Osteocyte (in vitro differentiated cells): ENCODE measurements at regions not wholly inside any gene's neighbourhood (a gene's known extent, or its start where the extent isn't known, plus 50 kb on each side); places are given as distances from the start of the nearest gene placed in this dataset.

Source experiments
- DNase-seq: peaks from one replicate; pipeline ENCODE4 v3.0.0; 2021; ENCODE audit warnings: mixed read lengths; ENCODE audit not compliant: unreplicated experiment; ENCODE audit errors: extremely low spot score
- H3K27ac Mint-ChIP-seq: one replicate; pipeline ENCODE4 v1.8.0; 2021; ENCODE audit warnings: mild to moderate bottlenecking, mixed read lengths; ENCODE audit not compliant: unreplicated experiment
- H3K27me3 Mint-ChIP-seq: one replicate; pipeline ENCODE4 v1.8.0; 2021; ENCODE audit warnings: mixed read lengths; ENCODE audit not compliant: unreplicated experiment
- H3K36me3 Mint-ChIP-seq: one replicate; pipeline ENCODE4 v1.8.0; 2021; ENCODE audit warnings: mixed read lengths; ENCODE audit not compliant: unreplicated experiment
- H3K4me1 Mint-ChIP-seq: one replicate; pipeline ENCODE4 v1.8.0; 2021; ENCODE audit warnings: mixed read lengths; ENCODE audit not compliant: unreplicated experiment
- H3K4me3 Mint-ChIP-seq: one replicate; pipeline ENCODE4 v1.8.0; 2021; ENCODE audit warnings: mild to moderate bottlenecking, moderate library complexity, mixed read lengths; ENCODE audit not compliant: unreplicated experiment
- H3K9me3 Mint-ChIP-seq: one replicate; pipeline ENCODE4 v1.8.0; 2021; ENCODE audit warnings: mixed read lengths; ENCODE audit not compliant: unreplicated experiment
- TF ChIP-seq, protein P1 (sequence below): fragments of 200-600 bp; sonication (generic); IDR thresholded peaks from 2 replicates; pipeline ENCODE4 v1.5.0; 2021; ENCODE audit warnings: antibody characterized with exemption, mild to moderate bottlenecking, moderate library complexity

DNA sequence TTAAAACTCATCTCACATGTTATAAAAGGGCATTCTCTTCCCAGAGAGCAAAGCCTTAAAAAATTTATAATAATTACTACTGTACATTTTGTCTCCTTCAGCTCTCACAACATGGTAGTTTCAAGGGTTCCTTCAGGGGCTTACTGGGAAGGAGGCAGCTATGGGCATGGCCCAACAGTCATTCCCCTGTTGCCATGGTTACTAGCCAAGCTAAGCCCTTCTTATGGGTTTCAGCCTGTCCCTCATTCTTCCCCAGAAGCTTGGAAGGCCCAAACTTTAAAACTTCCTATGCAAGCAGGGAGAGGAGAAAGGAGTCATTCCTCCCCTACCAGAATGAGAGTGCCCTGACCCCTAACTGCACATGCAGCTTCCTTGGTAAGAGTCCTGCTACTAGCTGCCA, 82.2 kb upstream of the CNTLN start:
- TF ChIP-seq, protein P1, sequence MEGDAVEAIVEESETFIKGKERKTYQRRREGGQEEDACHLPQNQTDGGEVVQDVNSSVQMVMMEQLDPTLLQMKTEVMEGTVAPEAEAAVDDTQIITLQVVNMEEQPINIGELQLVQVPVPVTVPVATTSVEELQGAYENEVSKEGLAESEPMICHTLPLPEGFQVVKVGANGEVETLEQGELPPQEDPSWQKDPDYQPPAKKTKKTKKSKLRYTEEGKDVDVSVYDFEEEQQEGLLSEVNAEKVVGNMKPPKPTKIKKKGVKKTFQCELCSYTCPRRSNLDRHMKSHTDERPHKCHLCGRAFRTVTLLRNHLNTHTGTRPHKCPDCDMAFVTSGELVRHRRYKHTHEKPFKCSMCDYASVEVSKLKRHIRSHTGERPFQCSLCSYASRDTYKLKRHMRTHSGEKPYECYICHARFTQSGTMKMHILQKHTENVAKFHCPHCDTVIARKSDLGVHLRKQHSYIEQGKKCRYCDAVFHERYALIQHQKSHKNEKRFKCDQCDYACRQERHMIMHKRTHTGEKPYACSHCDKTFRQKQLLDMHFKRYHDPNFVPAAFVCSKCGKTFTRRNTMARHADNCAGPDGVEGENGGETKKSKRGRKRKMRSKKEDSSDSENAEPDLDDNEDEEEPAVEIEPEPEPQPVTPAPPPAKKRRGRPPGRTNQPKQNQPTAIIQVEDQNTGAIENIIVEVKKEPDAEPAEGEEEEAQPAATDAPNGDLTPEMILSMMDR: no peak
- DNase-seq: no peak
- Mint-ChIP-seq H3K4me1 (no peaks in the 10 kb centered on the region), H3K9me3 (peaks cover 17% of the 10 kb centered on the region), H3K36me3 (no peaks in the 10 kb centered on the region), H3K27me3 (no peaks in the 10 kb centered on the region), H3K4me3 (no peak overlapping the region), H3K27ac (no peak overlapping the region)

DNA sequence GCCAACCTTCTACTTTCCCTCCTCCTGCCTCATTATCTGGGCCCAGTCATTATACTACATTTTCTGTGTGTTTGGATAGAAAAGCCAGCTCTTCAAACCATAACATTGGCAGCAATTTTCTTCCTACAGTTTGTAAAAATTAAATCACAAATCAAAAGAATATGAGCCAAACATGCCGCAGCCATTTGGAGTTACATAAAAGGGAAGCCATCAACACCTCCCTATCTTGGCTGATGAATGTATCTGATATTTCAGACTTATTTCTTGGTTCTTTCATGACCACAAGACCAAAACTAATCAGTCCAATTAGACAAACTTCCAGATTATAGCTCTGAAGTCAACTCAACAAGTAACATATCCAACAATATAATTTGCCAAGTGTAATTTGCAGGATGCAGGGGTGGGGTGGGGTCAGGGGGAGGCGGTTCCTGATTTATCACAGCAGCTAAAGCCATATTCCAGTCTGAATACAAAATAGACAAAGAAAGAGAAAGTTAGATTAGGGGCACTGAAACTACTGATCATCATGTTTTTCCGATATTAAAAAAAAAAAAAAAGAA, 89.4 kb upstream of the CNTLN start:
- no peaks in the 10 kb centered on the region for H3K27me3 Mint-ChIP-seq
- DNase-seq: no peak
- TF ChIP-seq, protein P1: no peak
- no peaks in the 10 kb centered on the region for H3K4me1 Mint-ChIP-seq
- H3K36me3 Mint-ChIP-seq: no peaks in the 10 kb centered on the region
- peaks cover 4% of the 10 kb centered on the region for H3K9me3 Mint-ChIP-seq
- no peak overlapping the region for H3K4me3 Mint-ChIP-seq
- H3K27ac Mint-ChIP-seq: no peak overlapping the region

DNA sequence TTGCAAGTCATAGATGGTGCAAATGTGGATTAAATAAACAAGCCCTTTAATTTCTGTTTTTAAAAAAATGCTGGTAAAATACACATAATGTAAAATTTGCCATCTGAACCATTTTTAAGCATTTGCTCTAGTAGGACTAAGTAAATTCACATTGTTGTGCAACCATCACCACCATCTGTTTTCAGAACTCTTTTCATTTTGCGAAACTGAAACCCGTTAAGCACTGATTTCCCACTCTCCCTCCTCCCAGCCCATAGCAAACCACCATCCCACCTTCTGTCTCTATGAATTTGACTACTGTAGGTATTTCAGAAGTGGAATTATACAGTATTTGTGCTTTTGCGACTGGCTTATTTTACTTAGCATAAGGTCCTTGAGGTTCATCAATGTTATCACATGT, 103.3 kb upstream of the CNTLN start:
- Mint-ChIP-seq H3K9me3 (peaks cover 11% of the 10 kb centered on the region), H3K4me3 (no peak overlapping the region), H3K4me1 (peaks cover 9% of the 10 kb centered on the region), H3K36me3 (peaks cover 3% of the 10 kb centered on the region), H3K27ac (no peak overlapping the region), H3K27me3 (no peaks in the 10 kb centered on the region)
- TF ChIP-seq, protein P1: no peak
- DNase-seq: no peak

DNA sequence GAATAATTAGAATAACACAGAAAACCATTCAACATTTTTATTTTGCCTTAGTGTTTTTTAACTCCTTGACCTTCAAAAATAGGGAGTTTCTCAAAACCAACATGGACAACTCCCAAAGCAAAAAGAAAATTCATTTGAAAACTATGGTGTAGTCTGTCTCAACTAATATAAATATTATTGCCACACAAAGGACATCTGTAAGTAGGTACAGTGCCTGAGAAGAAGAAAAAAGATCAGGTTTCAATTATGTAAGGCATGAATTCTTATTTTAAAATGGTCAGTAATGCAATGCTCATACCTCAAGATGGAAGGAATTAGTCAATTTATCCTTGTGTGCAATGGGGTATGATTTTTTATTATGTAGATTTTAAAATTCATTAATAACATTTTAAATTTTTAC, 109.6 kb upstream of the CNTLN start:
- Mint-ChIP-seq H3K27me3 (no peaks in the 10 kb centered on the region), H3K9me3 (peaks cover 12% of the 10 kb centered on the region), H3K4me1 (peaks cover 2% of the 10 kb centered on the region), H3K4me3 (no peak overlapping the region), H3K36me3 (peaks cover 3% of the 10 kb centered on the region), H3K27ac (no peak overlapping the region)
- TF ChIP-seq, protein P1: no peak
- no peak for DNase-seq

DNA sequence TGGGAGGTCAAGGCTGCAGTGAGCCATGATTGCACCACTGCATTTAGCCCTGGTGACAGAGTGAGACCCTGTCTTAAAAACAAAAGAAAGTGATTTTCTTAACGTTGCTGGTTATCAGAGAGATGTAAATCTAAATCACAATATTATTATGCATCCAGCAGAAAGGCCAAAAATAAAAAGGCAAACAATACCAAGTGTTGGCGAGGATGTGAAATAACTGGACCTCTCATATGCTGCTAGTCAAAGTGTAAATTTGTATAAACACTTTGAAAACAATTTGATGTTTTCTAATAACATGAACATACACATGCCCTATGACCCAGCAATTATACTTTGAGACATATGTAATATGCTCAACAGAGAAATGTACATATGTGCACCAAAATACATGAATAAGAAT, 110.7 kb upstream of the CNTLN start:
- Mint-ChIP-seq H3K27ac (no peak overlapping the region), H3K27me3 (no peaks in the 10 kb centered on the region), H3K36me3 (no peaks in the 10 kb centered on the region), H3K9me3 (peaks cover 4% of the 10 kb centered on the region), H3K4me3 (no peak overlapping the region), H3K4me1 (peaks cover 2% of the 10 kb centered on the region)
- TF ChIP-seq, protein P1: no peak
- no peak for DNase-seq
